ENCODE measurements at regions not wholly inside any gene's neighbourhood (a gene's known extent, or its start where the extent isn't known, plus 50 kb on each side); places are given as distances from the start of the nearest gene placed in this dataset.
"Not testable (repeated sequence)": the region's sequence is repeated elsewhere in the genome, so short reads cannot be mapped to it uniquely, and the experiment has no call there.

DNA sequence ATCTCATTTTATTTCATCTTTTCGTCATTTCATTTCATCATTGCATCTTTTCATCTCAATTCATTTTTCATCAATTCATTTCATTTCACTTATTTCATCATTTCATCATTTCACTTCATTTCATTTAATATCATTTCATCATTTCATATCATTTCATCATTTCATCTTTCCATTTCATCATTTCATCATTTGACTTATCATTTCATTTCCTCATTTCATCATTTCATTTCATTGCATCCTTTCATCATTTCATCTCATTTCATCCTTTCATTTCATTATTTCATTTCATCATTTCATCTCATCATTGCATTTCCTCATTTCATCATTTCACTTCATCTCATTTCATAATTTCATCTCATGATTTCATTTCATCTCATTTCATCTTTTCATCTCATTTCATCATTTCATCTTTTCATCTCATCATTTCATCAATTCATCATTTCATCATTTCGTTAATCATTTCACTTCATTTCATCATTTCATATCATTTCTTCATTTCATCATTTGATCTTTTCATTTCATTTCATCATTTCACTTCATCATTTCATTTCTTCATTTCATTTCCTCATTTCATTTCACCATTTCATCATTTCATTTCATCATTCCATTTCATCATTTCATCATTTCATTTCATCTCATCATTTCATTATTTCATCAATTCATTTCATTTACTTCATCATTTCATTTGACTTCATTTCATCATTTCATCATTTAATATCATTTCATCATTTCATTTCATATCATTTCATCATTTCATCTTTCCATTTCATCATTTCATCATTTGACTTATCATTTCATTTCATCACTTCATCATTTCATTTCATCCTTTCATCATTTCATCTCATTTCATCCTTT, 176.2 kb downstream of the ZNF92 start:
- TF ChIP-seq, protein P1, sequence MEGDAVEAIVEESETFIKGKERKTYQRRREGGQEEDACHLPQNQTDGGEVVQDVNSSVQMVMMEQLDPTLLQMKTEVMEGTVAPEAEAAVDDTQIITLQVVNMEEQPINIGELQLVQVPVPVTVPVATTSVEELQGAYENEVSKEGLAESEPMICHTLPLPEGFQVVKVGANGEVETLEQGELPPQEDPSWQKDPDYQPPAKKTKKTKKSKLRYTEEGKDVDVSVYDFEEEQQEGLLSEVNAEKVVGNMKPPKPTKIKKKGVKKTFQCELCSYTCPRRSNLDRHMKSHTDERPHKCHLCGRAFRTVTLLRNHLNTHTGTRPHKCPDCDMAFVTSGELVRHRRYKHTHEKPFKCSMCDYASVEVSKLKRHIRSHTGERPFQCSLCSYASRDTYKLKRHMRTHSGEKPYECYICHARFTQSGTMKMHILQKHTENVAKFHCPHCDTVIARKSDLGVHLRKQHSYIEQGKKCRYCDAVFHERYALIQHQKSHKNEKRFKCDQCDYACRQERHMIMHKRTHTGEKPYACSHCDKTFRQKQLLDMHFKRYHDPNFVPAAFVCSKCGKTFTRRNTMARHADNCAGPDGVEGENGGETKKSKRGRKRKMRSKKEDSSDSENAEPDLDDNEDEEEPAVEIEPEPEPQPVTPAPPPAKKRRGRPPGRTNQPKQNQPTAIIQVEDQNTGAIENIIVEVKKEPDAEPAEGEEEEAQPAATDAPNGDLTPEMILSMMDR (IDR thresholded peaks at IDR 0.05) = not testable (repeated sequence)
- not testable (repeated sequence) for TF ChIP-seq POLR2A, POLR2AphosphoS5 (IDR thresholded peaks at IDR 0.05)

Measured in prostate gland (tissue), 2 donors.